ENCODE measurements at regions not wholly inside any gene's neighbourhood (a gene's known extent, or its start where the extent isn't known, plus 50 kb on each side); places are given as distances from the start of the nearest gene placed in this dataset.

DNA sequence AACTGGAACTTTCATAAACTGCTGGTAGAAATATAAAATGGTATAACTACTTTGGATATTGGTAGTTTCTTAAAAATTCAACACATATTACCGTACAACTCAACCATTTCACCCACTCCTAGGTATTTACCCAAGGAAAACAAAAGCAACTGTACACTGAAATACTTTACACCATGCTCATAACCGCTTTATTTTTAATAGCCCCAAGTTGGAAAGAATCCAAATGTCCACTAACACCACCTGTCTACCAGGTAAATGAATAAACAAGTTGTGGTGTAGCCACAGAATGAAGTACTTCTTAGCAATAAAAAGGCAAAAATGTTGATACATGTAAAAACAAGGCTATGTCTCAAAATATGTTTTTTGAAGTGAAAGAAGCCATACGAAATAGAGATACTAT lies 215.9 kb upstream of the PEX5L start:
- no peak for DNase-seq (ENCODE audit: low read depth)
- TF ChIP-seq, protein P1, sequence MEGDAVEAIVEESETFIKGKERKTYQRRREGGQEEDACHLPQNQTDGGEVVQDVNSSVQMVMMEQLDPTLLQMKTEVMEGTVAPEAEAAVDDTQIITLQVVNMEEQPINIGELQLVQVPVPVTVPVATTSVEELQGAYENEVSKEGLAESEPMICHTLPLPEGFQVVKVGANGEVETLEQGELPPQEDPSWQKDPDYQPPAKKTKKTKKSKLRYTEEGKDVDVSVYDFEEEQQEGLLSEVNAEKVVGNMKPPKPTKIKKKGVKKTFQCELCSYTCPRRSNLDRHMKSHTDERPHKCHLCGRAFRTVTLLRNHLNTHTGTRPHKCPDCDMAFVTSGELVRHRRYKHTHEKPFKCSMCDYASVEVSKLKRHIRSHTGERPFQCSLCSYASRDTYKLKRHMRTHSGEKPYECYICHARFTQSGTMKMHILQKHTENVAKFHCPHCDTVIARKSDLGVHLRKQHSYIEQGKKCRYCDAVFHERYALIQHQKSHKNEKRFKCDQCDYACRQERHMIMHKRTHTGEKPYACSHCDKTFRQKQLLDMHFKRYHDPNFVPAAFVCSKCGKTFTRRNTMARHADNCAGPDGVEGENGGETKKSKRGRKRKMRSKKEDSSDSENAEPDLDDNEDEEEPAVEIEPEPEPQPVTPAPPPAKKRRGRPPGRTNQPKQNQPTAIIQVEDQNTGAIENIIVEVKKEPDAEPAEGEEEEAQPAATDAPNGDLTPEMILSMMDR (IDR thresholded peaks at IDR 0.05; ENCODE audit: low read length, missing control alignments) = no peak
- H3K4me3 ChIP-seq (replicated peaks; ENCODE audit: low read depth, low read length) = no peak overlapping the region

DNA sequence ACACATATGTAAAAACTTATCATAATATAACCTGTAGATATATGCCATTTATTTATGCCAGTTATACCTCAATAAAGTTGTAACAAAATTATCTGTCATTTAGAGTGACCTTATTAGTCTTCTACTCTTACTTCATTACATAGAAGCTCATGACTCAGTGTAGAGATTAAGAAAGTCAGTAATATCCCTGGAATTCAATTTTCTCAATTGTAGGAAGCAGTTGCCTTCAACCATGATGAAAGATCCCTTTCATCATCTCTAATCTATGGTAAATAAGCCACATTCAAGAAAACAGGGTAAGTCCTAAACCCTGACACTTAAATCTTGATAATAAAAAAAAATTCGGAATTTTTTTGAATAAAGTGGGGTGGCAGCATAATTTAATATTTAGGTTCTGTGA lies 216.5 kb upstream of the PEX5L start:
- no peak overlapping the region for H3K4me3 ChIP-seq (replicated peaks; ENCODE audit: low read depth, low read length)
- no peak for DNase-seq (ENCODE audit: low read depth)
- TF ChIP-seq, protein P1 (IDR thresholded peaks at IDR 0.05; ENCODE audit: low read length, missing control alignments) = no peak

DNA sequence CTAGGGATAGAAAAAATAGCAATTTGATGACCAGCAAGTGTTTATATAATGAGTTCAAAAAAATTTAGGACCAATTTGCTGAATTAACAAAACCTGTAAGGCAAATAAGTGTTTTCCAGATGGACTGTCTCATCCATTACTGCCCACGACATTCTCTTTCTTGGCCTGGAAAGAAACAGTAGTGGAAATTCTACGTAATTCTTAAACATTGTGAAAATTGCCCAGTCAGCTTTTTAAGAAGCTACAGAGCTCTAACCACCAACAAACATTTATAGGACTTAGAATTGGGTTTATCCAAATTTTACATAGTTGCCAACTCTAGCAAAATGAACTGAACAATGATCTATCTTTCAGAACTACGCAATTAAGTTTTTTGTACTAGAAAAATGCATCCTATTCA lies 227.7 kb upstream of the PEX5L start:
- H3K4me3 ChIP-seq (replicated peaks; ENCODE audit: low read depth, low read length) = no peak overlapping the region
- TF ChIP-seq, protein P1 (IDR thresholded peaks at IDR 0.05; ENCODE audit: low read length, missing control alignments) = no peak
- DNase-seq (ENCODE audit: low read depth) = no peak

DNA sequence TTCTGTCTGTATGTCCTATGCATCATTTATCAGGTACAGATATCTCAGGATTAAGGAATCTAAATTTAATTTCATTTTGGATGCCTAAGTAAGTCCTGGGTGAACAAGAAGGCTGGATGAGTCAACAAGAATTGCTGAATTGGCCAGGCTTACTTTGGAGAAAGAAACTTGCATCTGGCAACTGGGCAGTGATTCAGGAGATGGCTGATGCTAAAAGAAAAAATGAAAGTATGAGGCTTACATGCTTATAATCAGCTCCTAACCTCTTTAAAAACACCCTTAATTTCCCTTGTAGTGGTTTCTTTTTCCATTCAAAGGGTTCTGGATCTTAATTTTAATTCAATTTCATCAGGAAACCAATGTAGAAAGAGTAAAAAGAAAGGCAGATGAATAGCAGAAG lies 228.8 kb upstream of the PEX5L start:
- no peak overlapping the region for H3K4me3 ChIP-seq (replicated peaks; ENCODE audit: low read depth, low read length)
- no peak for DNase-seq (ENCODE audit: low read depth)
- TF ChIP-seq, protein P1 (IDR thresholded peaks at IDR 0.05; ENCODE audit: low read length, missing control alignments) = no peak

DNA sequence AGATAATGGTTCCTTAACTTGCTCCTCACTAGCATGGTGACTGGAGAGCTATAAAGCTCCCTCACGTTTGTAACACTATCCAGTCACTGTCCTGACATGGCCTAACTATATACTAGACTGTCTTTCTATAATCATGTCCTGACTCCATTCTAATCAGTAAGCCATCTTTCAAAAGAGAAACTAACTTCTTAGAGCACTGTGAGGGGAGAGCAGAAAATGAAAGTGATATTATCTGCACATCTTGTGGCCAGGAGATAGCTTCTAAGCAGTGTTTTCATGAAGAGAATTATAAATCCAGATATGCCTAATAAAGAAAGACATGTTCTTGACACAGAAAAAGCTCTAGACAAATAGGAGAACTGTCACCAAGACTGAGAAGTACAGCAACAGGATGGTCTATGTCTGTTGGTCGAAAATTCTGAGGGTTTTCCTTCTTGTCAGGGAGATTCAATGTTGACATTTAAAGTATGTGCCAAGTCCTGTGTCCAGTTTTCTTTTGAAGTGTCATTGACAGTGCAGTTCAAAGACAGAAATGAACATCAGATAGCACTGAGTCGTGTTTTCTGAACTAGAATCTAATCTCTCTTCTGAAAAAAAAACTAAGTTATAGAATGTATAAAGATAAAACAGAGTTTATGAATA lies 230.6 kb upstream of the PEX5L start:
- TF ChIP-seq, protein P1 (IDR thresholded peaks at IDR 0.05; ENCODE audit: low read length, missing control alignments) = no peak
- DNase-seq (ENCODE audit: low read depth) = no peak
- H3K4me3 ChIP-seq (replicated peaks; ENCODE audit: low read depth, low read length) = no peak overlapping the region

DNA sequence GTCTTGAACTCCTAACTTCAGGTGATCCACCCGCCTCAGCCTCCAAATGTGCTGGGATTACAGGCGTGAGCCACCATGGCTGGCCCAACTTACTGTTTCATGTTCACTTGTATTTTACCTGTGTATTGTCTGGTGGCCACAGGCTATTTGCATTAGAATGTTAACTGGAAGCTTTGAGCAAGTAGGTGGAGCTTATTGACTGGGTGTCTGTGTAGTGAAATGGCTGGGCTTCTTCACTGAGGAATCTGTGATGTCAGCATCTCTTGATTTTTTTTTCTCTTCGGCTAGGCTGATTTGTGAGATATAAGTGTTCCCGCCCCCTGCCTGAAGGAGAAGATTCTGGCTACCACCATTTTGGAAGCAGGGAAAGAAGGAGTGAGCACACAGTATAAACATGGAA lies 237.8 kb upstream of the PEX5L start:
- H3K4me3 ChIP-seq (replicated peaks; ENCODE audit: low read depth, low read length) = no peak overlapping the region
- DNase-seq (ENCODE audit: low read depth) = no peak
- TF ChIP-seq, protein P1 (IDR thresholded peaks at IDR 0.05; ENCODE audit: low read length, missing control alignments) = no peak

DNA sequence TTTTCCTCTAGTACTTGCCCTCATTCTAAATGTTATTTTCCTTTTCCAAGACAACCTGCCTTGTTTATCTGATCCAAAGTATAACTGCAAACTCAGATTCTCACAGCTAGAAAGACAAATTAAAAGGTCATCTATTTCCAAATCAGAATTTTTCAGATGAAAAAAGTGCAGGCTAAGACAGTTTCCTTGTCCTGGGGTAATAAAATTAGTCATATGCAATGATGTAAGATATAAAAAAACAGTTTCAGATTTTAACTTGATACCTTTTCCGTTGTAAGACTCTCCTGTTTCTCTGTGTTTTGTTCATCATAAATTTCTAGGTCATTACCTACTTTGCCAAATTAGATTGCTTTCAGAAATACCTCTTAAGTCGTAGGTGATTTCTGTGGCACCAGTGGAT lies 238.4 kb upstream of the PEX5L start:
- no peak for DNase-seq (ENCODE audit: low read depth)
- TF ChIP-seq, protein P1 (IDR thresholded peaks at IDR 0.05; ENCODE audit: low read length, missing control alignments) = no peak
- H3K4me3 ChIP-seq (replicated peaks; ENCODE audit: low read depth, low read length) = no peak overlapping the region
